Heart left ventricle (tissue), 13 donors: ENCODE measurements at regions not wholly inside any gene's neighbourhood (a gene's known extent, or its start where the extent isn't known, plus 50 kb on each side); places are given as distances from the start of the nearest gene placed in this dataset.

Experiments used
- POLR2A ChIP-seq, 2 donors: fragments of 450-650 bp; IDR thresholded peaks; one replicate each; pipeline ENCODE4 v1.6.1; 2017; ENCODE audit warnings: antibody characterized with exemption in 2 of 2, mild to moderate bottlenecking in 2 of 2, moderate library complexity in 2 of 2
- TF ChIP-seq, protein P1 (sequence below), 12 donors: fragments of 200-600 bp; sonication (generic) in 4 of 12; IDR thresholded peaks; one replicate each; pipeline versions ENCODE4 v1.5.0 to v1.8.0; 2018 to 2022; ENCODE audit warnings: antibody characterized with exemption in 12 of 12, mild to moderate bottlenecking in 5 of 12
- donor health status: ischemic (EF 13 %, LVEDD 7.1; RV severe dilation, severe dysfunction).
- donor health status: DM: no; HTN: yes; CAD: no.
- donor health status: DM: no; HTN: no; CAD: no.
- donor health status: ischemic (EF 25% LVEDD 6.9; RV normal size, moderate dysfunction).
- donor health status: ischemic (EF 25% LVEDD 5.7; RV mildly dilated, moderate dysfunction).
- donor health status: ischemic (EF 35%, LVEDD 5.7; RV mildly dilated, moderate dysfunction).
- donor health status: nonischemic (EF 11% LVEDD 7.7; RV severe dilation, severe dysfunction).
- donor health status: DM: yes; HTN: yes; CAD: no.
- donor health status: PGD.
- donor health status: ischemic (EF 29% LVEDD 5.4; RV normal size, mild dysfunction).
- donor health status: nonischemic (EF 23%, LVEDD 6.1; RV moderate dilation, normal function).

DNA sequence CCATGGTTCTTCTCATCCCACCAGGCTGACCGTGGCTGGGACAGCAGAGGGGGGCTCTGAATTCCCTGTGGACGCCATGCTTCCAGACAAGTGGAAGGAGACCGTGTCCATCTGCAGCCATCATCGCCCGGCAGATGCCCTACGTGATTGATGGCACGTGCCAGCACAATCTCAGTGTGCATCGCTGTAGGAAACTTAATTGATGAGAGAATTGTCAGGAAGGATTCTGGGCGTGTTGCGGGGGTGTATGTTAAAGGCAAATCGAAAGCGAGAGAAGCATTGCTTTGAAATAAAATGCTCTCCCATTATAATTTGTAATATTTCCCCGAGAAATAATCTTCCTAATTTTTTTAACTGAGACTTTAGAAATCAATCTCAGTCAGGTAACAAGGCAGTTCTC is 185.5 kb upstream of the CDH4 start:
- no peak for TF ChIP-seq POLR2A (IDR thresholded peaks at IDR 0.05)
- TF ChIP-seq, protein P1, sequence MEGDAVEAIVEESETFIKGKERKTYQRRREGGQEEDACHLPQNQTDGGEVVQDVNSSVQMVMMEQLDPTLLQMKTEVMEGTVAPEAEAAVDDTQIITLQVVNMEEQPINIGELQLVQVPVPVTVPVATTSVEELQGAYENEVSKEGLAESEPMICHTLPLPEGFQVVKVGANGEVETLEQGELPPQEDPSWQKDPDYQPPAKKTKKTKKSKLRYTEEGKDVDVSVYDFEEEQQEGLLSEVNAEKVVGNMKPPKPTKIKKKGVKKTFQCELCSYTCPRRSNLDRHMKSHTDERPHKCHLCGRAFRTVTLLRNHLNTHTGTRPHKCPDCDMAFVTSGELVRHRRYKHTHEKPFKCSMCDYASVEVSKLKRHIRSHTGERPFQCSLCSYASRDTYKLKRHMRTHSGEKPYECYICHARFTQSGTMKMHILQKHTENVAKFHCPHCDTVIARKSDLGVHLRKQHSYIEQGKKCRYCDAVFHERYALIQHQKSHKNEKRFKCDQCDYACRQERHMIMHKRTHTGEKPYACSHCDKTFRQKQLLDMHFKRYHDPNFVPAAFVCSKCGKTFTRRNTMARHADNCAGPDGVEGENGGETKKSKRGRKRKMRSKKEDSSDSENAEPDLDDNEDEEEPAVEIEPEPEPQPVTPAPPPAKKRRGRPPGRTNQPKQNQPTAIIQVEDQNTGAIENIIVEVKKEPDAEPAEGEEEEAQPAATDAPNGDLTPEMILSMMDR (IDR thresholded peaks at IDR 0.05): no peak
